ENCODE measurements at regions not wholly inside any gene's neighbourhood (a gene's known extent, or its start where the extent isn't known, plus 50 kb on each side); places are given as distances from the start of the nearest gene placed in this dataset.

GRCh38 chr11:23711981-23712380, 784.9 kb upstream of the LUZP2 start:
- Histone ChIP-seq H3F3A (ENCODE audit: low read depth) (no peaks in the 10 kb centered on the region), H3K4me2 (no peak overlapping the region), H4K20me1 (ENCODE audit: low read depth) (no peaks in the 10 kb centered on the region), H3K9ac (no peak overlapping the region), H3K27ac (no peak overlapping the region), H2AFZ (replicated peaks) (no peak overlapping the region), H3K79me2 (ENCODE audit: low read depth) (no peaks in the 10 kb centered on the region), H3K4me3 (no peak overlapping the region), H3K27me3 (no peaks in the 10 kb centered on the region), H3K9me3 (ENCODE audit: low read depth) (no peaks in the 10 kb centered on the region), H3K36me3 (no peaks in the 10 kb centered on the region), H3K4me1 (no peaks in the 10 kb centered on the region)
- Mint-ChIP-seq H3K9me3 (peaks cover 13% of the 10 kb centered on the region), H3K4me1 (no peaks in the 10 kb centered on the region), H3K27me3 (ENCODE audit: insufficient read depth, low read depth) (peaks cover 4% of the 10 kb centered on the region), H3K27ac (no peak overlapping the region), H3K36me3 (no peaks in the 10 kb centered on the region), H3K4me3 (no peak overlapping the region)
- TF ChIP-seq CTCF (IDR thresholded peaks at IDR 0.05) (no peak), EZH2 (IDR thresholded peaks at IDR 0.05) (no peak), EZH2phosphoT487 (IDR thresholded peaks at IDR 0.05) (no peak)
- DNase-seq (ENCODE audit: low spot score), result no peak

GRCh38 chr11:23719016-23719415, 777.8 kb upstream of the LUZP2 start:
- Histone ChIP-seq H3K9me3 (ENCODE audit: low read depth) (no peaks in the 10 kb centered on the region), H3K9ac (no peak overlapping the region), H3F3A (ENCODE audit: low read depth) (no peaks in the 10 kb centered on the region), H3K27me3 (no peaks in the 10 kb centered on the region), H2AFZ (replicated peaks) (no peak overlapping the region), H3K4me2 (no peak overlapping the region), H3K4me1 (no peaks in the 10 kb centered on the region), H3K79me2 (ENCODE audit: low read depth) (no peaks in the 10 kb centered on the region), H4K20me1 (ENCODE audit: low read depth) (no peaks in the 10 kb centered on the region), H3K27ac (no peak overlapping the region), H3K4me3 (no peak overlapping the region), H3K36me3 (no peaks in the 10 kb centered on the region)
- DNase-seq (ENCODE audit: low spot score), result no peak
- Mint-ChIP-seq H3K4me1 (no peaks in the 10 kb centered on the region), H3K27ac (no peak overlapping the region), H3K9me3 (peaks cover 14% of the 10 kb centered on the region), H3K4me3 (no peak overlapping the region), H3K36me3 (no peaks in the 10 kb centered on the region), H3K27me3 (ENCODE audit: insufficient read depth, low read depth) (peaks cover 3% of the 10 kb centered on the region)
- TF ChIP-seq EZH2phosphoT487 (IDR thresholded peaks at IDR 0.05) (no peak), EZH2 (IDR thresholded peaks at IDR 0.05) (no peak), CTCF (IDR thresholded peaks at IDR 0.05) (no peak)

- no peaks in the 10 kb centered on the region for H3K36me3 Mint-ChIP-seq
- peaks cover 3% of the 10 kb centered on the region for H3K9me3 Mint-ChIP-seq
- peaks cover 3% of the 10 kb centered on the region for H3K27me3 Mint-ChIP-seq (ENCODE audit: insufficient read depth, low read depth)
- Histone ChIP-seq H4K20me1 (ENCODE audit: low read depth) (no peaks in the 10 kb centered on the region), H3K4me3 (no peak overlapping the region), H3K27me3 (no peaks in the 10 kb centered on the region), H3F3A (ENCODE audit: low read depth) (no peaks in the 10 kb centered on the region), H3K4me2 (no peak overlapping the region), H3K9ac (no peak overlapping the region), H3K9me3 (ENCODE audit: low read depth) (no peaks in the 10 kb centered on the region), H3K27ac (no peak overlapping the region), H3K79me2 (ENCODE audit: low read depth) (no peaks in the 10 kb centered on the region), H3K4me1 (peaks cover 7% of the 10 kb centered on the region), H3K36me3 (no peaks in the 10 kb centered on the region), H2AFZ (replicated peaks) (no peak overlapping the region)
- no peak overlapping the region for H3K4me3 Mint-ChIP-seq
- no peak for TF ChIP-seq CTCF (IDR thresholded peaks at IDR 0.05)
- TF ChIP-seq EZH2 (IDR thresholded peaks at IDR 0.05), result no peak
- no peak for TF ChIP-seq EZH2phosphoT487 (IDR thresholded peaks at IDR 0.05)
- H3K27ac Mint-ChIP-seq, result no peak overlapping the region
- DNase-seq (ENCODE audit: low spot score), result no peak
- peaks cover 8% of the 10 kb centered on the region for H3K4me1 Mint-ChIP-seq
Measured at GRCh38 chr11:23723861-23724260, 773.0 kb upstream of the LUZP2 start.

Measured in neural progenitor cell (in vitro differentiated cells).